Neural cell (in vitro differentiated cells): ENCODE measurements at regions not wholly inside any gene's neighbourhood (a gene's known extent, or its start where the extent isn't known, plus 50 kb on each side); places are given as distances from the start of the nearest gene placed in this dataset.

ENCODE experiments used
- H2AFZ ChIP-seq: fragments of 200-600, 300-800 bp; sonication (generic), shearing (Covaris generic); 2 replicates; pipeline ENCODE4 v1.6.0; 2014; ENCODE audit warnings: low read depth, mild to moderate bottlenecking, antibody characterized with exemption, low read length, moderate library complexity
- H3F3A ChIP-seq: fragments of 200-600 bp; shearing (Covaris generic); 2 replicates; pipeline ENCODE4 v1.6.1; 2016; ENCODE audit warnings: mild to moderate bottlenecking, moderate library complexity, mixed read lengths, antibody characterized with exemption, low read length; ENCODE audit not compliant: insufficient read depth, poor library complexity, severe bottlenecking
- H3K27ac ChIP-seq: fragments of 200-600, 300-800 bp; sonication (generic), shearing (Covaris generic); 2 replicates; pipeline ENCODE4 v1.5.1; 2014; ENCODE audit warnings: mild to moderate bottlenecking, low read length, moderate library complexity
- H3K27me3 ChIP-seq: fragments of 300-800, 200-600 bp; sonication (generic), shearing (Covaris generic); 2 replicates; pipeline ENCODE4 v1.6.0; 2014; ENCODE audit warnings: mild to moderate bottlenecking, low read depth, low read length, moderate library complexity; ENCODE audit not compliant: insufficient read depth
- H3K36me3 ChIP-seq: fragments of 300-800, 200-600 bp; sonication (generic), shearing (Covaris generic); 2 replicates; pipeline ENCODE4 v1.5.1; 2014; ENCODE audit warnings: mild to moderate bottlenecking, antibody characterized with exemption, low read length, moderate library complexity; ENCODE audit not compliant: insufficient read depth
- H3K4me2 ChIP-seq: fragments of 300-800, 200-600 bp; sonication (generic), shearing (Covaris generic); 2 replicates; pipeline ENCODE4 v1.6.0; 2014; ENCODE audit warnings: mild to moderate bottlenecking, low read length
- H3K4me3 ChIP-seq: fragments of 300-800, 200-600 bp; sonication (generic), shearing (Covaris generic); 2 replicates; pipeline ENCODE4 v1.5.1; 2014; ENCODE audit warnings: mild to moderate bottlenecking, low read length, moderate library complexity
- H3K79me2 ChIP-seq: fragments of 200-600 bp; shearing (Covaris generic); replicated peaks from 2 replicates; pipeline ENCODE4 v1.6.0; 2014; ENCODE audit warnings: mild to moderate bottlenecking, low read length, moderate library complexity; ENCODE audit not compliant: insufficient read depth
- H3K9ac ChIP-seq: fragments of 300-800, 200-600 bp; sonication (generic), shearing (Covaris generic); 2 replicates; pipeline ENCODE4 v1.6.1; 2016; ENCODE audit warnings: mild to moderate bottlenecking, low read length, mixed read lengths
- H3K9me2 ChIP-seq: fragments of 200-600 bp; shearing (Covaris generic); 2 replicates; pipeline ENCODE4 v1.6.1; 2016; ENCODE audit warnings: mild to moderate bottlenecking, low read length, mixed read lengths; ENCODE audit not compliant: insufficient read depth
- H3K9me3 ChIP-seq: fragments of 200-600, 300-800 bp; sonication (generic), shearing (Covaris generic); 2 replicates; pipeline ENCODE4 v1.6.1; 2016; ENCODE audit warnings: mild to moderate bottlenecking, mixed run types, low read length, moderate library complexity, mixed read lengths
- H4K20me1 ChIP-seq: fragments of 200-600 bp; shearing (Covaris generic); 2 replicates; pipeline ENCODE4 v1.6.1; 2016; ENCODE audit warnings: mild to moderate bottlenecking, mixed run types; ENCODE audit not compliant: insufficient read depth
- EP300 ChIP-seq: fragments of 450-650 bp; conservative IDR thresholded peaks from 2 replicates; pipeline ENCODE4 v1.6.1; 2014; ENCODE audit warnings: antibody characterized with exemption, mild to moderate bottlenecking, moderate library complexity; ENCODE audit not compliant: poor library complexity, severe bottlenecking
- EZH2 ChIP-seq: fragments of 200-600, 300-800 bp; shearing (Covaris generic), sonication (generic); IDR thresholded peaks from 2 replicates; pipeline ENCODE4 v1.6.1; 2014; ENCODE audit warnings: antibody characterized with exemption, low read length, borderline replicate concordance, mild to moderate bottlenecking; ENCODE audit not compliant: insufficient read depth, poor library complexity, severe bottlenecking
- MXI1 ChIP-seq: fragments of 450-650 bp; conservative IDR thresholded peaks from 2 replicates; pipeline ENCODE4 v1.6.1; 2014; ENCODE audit warnings: antibody characterized with exemption, mild to moderate bottlenecking; ENCODE audit not compliant: poor library complexity, severe bottlenecking
- POLR2AphosphoS5 ChIP-seq: IDR thresholded peaks from 2 replicates; pipeline ENCODE4 v1.6.1; 2012
- RAD21 ChIP-seq: fragments of 450-650 bp; conservative IDR thresholded peaks from 2 replicates; pipeline ENCODE4 v1.6.1; 2014; ENCODE audit warnings: antibody characterized with exemption, mild to moderate bottlenecking, moderate library complexity
- SMC3 ChIP-seq: fragments of 450-650 bp; conservative IDR thresholded peaks from 2 replicates; pipeline ENCODE4 v1.6.1; 2014; ENCODE audit warnings: antibody characterized with exemption, mild to moderate bottlenecking, moderate library complexity; ENCODE audit not compliant: poor library complexity
- TAF1 ChIP-seq: IDR thresholded peaks from 2 replicates; pipeline ENCODE4 v1.6.1; 2012; ENCODE audit warnings: low read depth
- TF ChIP-seq, protein P1 (sequence below): IDR thresholded peaks from 2 replicates; pipeline ENCODE4 v1.6.1; 2012; ENCODE audit warnings: borderline replicate concordance
- TF ChIP-seq, protein P2 (sequence below): fragments of 450-650 bp; IDR thresholded peaks from 2 replicates; pipeline ENCODE4 v1.5.1; 2014; ENCODE audit warnings: antibody characterized with exemption, mild to moderate bottlenecking, moderate library complexity; ENCODE audit not compliant: poor library complexity, severe bottlenecking

DNA sequence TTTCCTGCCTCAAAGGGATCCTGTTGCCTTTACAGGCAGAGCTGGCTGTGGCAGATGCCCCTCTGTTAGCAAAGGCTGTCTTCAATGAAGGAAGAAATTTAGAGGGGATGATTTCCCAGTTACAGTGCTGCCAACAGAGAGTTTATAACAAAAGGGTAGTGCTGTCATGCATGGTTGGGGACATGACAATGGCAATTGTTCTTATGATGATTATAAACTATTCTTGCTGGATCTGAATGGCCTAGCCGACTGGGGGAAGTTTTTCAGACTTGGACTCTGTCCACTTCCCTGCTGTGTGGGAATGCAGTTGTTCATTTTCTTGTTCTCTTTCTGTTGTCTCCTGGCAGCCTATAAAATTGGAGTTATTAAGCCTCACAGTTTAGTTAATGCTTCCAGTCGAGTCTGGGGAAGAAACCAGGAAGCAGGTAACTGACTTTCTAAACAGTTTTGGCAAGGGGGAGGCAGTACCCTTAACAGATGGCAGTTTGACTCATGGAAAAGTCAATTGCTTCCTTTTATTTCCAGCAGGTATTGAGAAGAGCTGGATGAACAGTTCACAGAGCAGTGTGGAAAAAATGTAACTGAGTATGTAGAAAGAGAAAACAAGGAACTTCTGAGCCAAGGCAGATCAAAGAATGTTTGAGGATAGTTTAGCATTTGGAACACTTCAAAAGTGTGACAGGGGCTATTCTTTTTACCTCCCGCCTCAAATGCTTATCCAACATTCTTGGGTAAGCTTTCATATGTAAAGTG lies 582.6 kb downstream of the RAPGEF2 start:
- Histone ChIP-seq H3K9me3 (no peaks in the 10 kb centered on the region), H3K27ac (no peak overlapping the region), H3K36me3 (no peaks in the 10 kb centered on the region), H3K4me2 (no peak overlapping the region), H3K4me3 (no peak overlapping the region), H3K9me2 (no peaks in the 10 kb centered on the region), H3K9ac (no peak overlapping the region), H3K27me3 (no peaks in the 10 kb centered on the region), H4K20me1 (no peaks in the 10 kb centered on the region), H2AFZ (no peak overlapping the region), H3K79me2 (no peaks in the 10 kb centered on the region), H3F3A (no peaks in the 10 kb centered on the region)
- TF ChIP-seq EZH2 (no peak), EP300 (peak; percentile 45)

GRCh38 chr4:159689526-159689925 lies 586.6 kb downstream of the RAPGEF2 start:
- H3K9me3 ChIP-seq: no peaks in the 10 kb centered on the region
- no peaks in the 10 kb centered on the region for H3F3A ChIP-seq
- H4K20me1 ChIP-seq: no peaks in the 10 kb centered on the region
- H3K4me3 ChIP-seq: no peak overlapping the region
- no peak overlapping the region for H2AFZ ChIP-seq
- no peak overlapping the region for H3K4me2 ChIP-seq
- H3K36me3 ChIP-seq: no peaks in the 10 kb centered on the region
- no peaks in the 10 kb centered on the region for H3K27me3 ChIP-seq
- H3K79me2 ChIP-seq: no peaks in the 10 kb centered on the region
- H3K27ac ChIP-seq: no peak overlapping the region
- H3K9ac ChIP-seq: no peak overlapping the region
- TF ChIP-seq RAD21 (no peak), TAF1 (no peak), SMC3 (no peak), MXI1 (no peak), EP300 (no peak)
- no peaks in the 10 kb centered on the region for H3K9me2 ChIP-seq

DNA sequence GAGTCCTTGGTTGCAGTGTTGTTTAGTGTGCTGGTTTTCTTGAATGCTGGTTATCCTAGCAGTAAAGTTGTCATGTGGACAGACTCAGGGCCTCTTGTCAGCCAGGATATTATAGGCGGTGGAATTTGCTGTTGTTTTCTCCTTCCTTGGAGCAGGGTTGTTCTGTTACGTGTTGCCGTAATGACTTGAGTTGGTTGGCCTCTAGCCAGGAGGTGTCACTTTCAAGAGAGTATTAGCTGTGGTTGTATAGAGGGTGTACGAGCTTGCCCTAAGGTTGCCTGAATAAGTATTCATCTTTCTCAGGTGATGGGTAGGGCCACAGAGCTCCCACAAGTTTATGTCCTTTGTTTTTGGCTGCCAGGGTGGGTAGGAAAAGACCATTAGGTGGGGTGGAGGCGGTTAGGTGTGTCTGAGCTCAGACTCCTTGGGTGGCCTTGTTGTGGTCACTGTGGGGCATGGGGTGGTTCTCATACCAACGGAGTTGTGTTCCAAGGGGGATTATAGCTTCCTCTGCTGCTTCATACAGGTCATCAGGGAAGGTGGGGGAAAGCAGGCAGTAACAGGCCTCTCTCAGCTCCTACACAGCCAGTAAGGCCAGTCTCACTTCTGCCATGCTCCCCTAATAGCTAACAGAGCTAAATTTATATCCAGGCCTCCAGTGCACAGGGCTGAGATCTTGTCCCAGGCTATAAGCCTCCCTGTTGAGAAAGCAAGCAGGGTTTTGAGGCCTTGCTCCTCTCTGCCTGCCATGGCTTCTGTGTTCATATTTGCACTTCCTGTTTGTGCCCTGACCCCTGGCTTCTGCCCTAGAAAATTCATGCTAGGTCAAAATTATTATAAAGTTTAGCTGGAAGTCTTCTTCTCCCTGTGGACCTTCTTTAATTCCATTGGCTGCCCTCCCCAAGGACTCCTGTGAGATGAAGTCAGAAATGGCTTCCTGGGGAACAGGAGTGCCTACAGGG lies 594.7 kb downstream of the RAPGEF2 start:
- H3K4me3 ChIP-seq: no peak overlapping the region
- no peak overlapping the region for H3K27ac ChIP-seq
- H3K4me2 ChIP-seq: no peak overlapping the region
- TF ChIP-seq POLR2AphosphoS5 (no peak), MXI1 (no peak), SMC3 (no peak), EZH2 (no peak), EP300 (no peak), TAF1 (no peak), RAD21 (no peak)
- TF ChIP-seq, protein P1, sequence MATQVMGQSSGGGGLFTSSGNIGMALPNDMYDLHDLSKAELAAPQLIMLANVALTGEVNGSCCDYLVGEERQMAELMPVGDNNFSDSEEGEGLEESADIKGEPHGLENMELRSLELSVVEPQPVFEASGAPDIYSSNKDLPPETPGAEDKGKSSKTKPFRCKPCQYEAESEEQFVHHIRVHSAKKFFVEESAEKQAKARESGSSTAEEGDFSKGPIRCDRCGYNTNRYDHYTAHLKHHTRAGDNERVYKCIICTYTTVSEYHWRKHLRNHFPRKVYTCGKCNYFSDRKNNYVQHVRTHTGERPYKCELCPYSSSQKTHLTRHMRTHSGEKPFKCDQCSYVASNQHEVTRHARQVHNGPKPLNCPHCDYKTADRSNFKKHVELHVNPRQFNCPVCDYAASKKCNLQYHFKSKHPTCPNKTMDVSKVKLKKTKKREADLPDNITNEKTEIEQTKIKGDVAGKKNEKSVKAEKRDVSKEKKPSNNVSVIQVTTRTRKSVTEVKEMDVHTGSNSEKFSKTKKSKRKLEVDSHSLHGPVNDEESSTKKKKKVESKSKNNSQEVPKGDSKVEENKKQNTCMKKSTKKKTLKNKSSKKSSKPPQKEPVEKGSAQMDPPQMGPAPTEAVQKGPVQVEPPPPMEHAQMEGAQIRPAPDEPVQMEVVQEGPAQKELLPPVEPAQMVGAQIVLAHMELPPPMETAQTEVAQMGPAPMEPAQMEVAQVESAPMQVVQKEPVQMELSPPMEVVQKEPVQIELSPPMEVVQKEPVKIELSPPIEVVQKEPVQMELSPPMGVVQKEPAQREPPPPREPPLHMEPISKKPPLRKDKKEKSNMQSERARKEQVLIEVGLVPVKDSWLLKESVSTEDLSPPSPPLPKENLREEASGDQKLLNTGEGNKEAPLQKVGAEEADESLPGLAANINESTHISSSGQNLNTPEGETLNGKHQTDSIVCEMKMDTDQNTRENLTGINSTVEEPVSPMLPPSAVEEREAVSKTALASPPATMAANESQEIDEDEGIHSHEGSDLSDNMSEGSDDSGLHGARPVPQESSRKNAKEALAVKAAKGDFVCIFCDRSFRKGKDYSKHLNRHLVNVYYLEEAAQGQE: no peak
- TF ChIP-seq, protein P2, sequence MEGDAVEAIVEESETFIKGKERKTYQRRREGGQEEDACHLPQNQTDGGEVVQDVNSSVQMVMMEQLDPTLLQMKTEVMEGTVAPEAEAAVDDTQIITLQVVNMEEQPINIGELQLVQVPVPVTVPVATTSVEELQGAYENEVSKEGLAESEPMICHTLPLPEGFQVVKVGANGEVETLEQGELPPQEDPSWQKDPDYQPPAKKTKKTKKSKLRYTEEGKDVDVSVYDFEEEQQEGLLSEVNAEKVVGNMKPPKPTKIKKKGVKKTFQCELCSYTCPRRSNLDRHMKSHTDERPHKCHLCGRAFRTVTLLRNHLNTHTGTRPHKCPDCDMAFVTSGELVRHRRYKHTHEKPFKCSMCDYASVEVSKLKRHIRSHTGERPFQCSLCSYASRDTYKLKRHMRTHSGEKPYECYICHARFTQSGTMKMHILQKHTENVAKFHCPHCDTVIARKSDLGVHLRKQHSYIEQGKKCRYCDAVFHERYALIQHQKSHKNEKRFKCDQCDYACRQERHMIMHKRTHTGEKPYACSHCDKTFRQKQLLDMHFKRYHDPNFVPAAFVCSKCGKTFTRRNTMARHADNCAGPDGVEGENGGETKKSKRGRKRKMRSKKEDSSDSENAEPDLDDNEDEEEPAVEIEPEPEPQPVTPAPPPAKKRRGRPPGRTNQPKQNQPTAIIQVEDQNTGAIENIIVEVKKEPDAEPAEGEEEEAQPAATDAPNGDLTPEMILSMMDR: no peak
- H3K9me3 ChIP-seq: no peaks in the 10 kb centered on the region
- no peak overlapping the region for H3K9ac ChIP-seq
- H3K9me2 ChIP-seq: no peaks in the 10 kb centered on the region
- H3K36me3 ChIP-seq: no peaks in the 10 kb centered on the region
- H2AFZ ChIP-seq: no peak overlapping the region
- no peaks in the 10 kb centered on the region for H4K20me1 ChIP-seq
- no peaks in the 10 kb centered on the region for H3K27me3 ChIP-seq
- no peaks in the 10 kb centered on the region for H3K79me2 ChIP-seq
- no peaks in the 10 kb centered on the region for H3F3A ChIP-seq
